Stomach (tissue), 4 donors: ENCODE measurements at regions not wholly inside any gene's neighbourhood (a gene's known extent, or its start where the extent isn't known, plus 50 kb on each side); places are given as distances from the start of the nearest gene placed in this dataset.

Source experiments
- CTCF ChIP-seq, 7 experiments: fragments of 450-650 bp in 4 of 7; fragments of 200-600 bp in 3 of 7; sonication (generic) in 3 of 7; IDR thresholded peaks; one replicate each; pipeline ENCODE4 v1.5.1; 2016 to 2019; ENCODE audit warnings: antibody characterized with exemption in 7 of 7, control low read depth in 2 of 7, mild to moderate bottlenecking in 1 of 7
- POLR2A ChIP-seq, 4 donors: fragments of 450-650 bp; IDR thresholded peaks; one replicate each; pipeline ENCODE4 v1.6.1; 2016; ENCODE audit warnings: antibody characterized with exemption in 4 of 4, control low read depth in 2 of 4, mild to moderate bottlenecking in 1 of 4, moderate library complexity in 1 of 4
- POLR2AphosphoS5 ChIP-seq, 3 donors: sonication (generic); formaldehyde crosslinking; IDR thresholded peaks; one replicate each; pipeline ENCODE4 v1.6.1; 2016; ENCODE audit warnings: antibody characterized with exemption in 3 of 3

- TF ChIP-seq POLR2A (IDR thresholded peaks at IDR 0.05) (no peak), CTCF (IDR thresholded peaks at IDR 0.05) (no peak), POLR2AphosphoS5 (IDR thresholded peaks at IDR 0.05) (no peak)
Measured at GRCh38 chr13:63433546-63434150, 2018.0 kb upstream of the PCDH20 start.
